ENCODE measurements at regions not wholly inside any gene's neighbourhood (a gene's known extent, or its start where the extent isn't known, plus 50 kb on each side); places are given as distances from the start of the nearest gene placed in this dataset.

DNA sequence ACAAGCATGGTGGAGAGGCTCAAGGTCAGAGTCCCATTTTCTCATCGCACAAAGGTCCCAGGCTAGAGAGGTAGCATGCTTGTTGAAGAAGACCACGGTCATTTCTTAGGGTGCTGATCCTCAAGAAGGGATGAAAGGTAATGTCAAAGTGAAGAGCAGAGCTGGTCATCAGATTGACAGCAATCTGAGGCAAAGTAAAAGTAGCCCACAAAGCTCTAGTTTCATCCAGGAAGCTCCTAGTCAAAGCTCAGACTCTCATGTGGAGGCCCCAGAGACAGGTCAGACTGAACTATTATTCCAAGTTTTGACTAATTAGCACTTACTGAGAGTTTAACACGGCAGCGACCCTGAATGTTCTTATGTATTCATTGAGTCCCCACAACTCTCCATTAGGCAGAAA lies 270.6 kb downstream of the RPS29 start:
- Histone ChIP-seq H4K20me1 (ENCODE audit: insufficient read depth) (no peaks in the 10 kb centered on the region), H3K36me3 (replicated peaks in 1 of 2; ENCODE audit: control insufficient read depth in 1 of 2, insufficient read depth in 2 of 2, low read length in 1 of 2) (no peaks in the 10 kb centered on the region), H3K27me3 (ENCODE audit: insufficient read depth) (no peaks in the 10 kb centered on the region), H3K9ac (no peak overlapping the region), H3K9me2 (no peaks in the 10 kb centered on the region), H3K4me2 (no peak overlapping the region), H3K79me2 (ENCODE audit: insufficient read depth) (no peaks in the 10 kb centered on the region), H3K4me1 (ENCODE audit: control insufficient read depth in 1 of 2, insufficient read depth in 2 of 2, low read depth in 1 of 2, low read length in 1 of 2) (no peaks in the 10 kb centered on the region; a peak in 1 of 4 replicates), H3K4me3 (ENCODE audit: low read depth in 2 of 2, low read length in 1 of 2) (no peak overlapping the region), H2AFZ (ENCODE audit: low read depth) (no peak overlapping the region), H3K9me3 (no peaks in the 10 kb centered on the region), H3F3A (replicated peaks; ENCODE audit: insufficient read depth) (no peaks in the 10 kb centered on the region), H3K27ac (ENCODE audit: low read depth in 2 of 2, low read length in 1 of 2) (no peak overlapping the region)
- ChIA-PET POLR2A (no interaction called here), CTCF (interaction anchor here (0.8 to 1.0 kb wide), 2 partner anchors 8 to 182 kb away, joined by 3 to 4 read pairs; no protein-coding TSS in a partner anchor)
- TF ChIP-seq SMC3 (IDR thresholded peaks at IDR 0.05; ENCODE audit: low read depth, low read length) (no peak), CHD2 (IDR thresholded peaks at IDR 0.05; ENCODE audit: low read length, partially characterized antibody) (no peak), RXRA (IDR thresholded peaks at IDR 0.05; ENCODE audit: borderline replicate concordance, low read depth) (no peak), JUND (IDR thresholded peaks at IDR 0.05) (no peak), USF1 (IDR thresholded peaks at IDR 0.05; ENCODE audit: borderline replicate concordance, low read depth) (no peak), FOSL2 (IDR thresholded peaks at IDR 0.05; ENCODE audit: borderline replicate concordance, low read depth) (no peak), FOXM1 (IDR thresholded peaks at IDR 0.05; ENCODE audit: low read depth) (no peak), MEF2A (IDR thresholded peaks at IDR 0.05; ENCODE audit: borderline replicate concordance, low read depth) (no peak), USF2 (IDR thresholded peaks at IDR 0.05; ENCODE audit: borderline replicate concordance, low read depth, low read length) (no peak), IRF3 (IDR thresholded peaks at IDR 0.05; ENCODE audit: low read depth, low read length) (no peak), POLR2AphosphoS5 (IDR thresholded peaks at IDR 0.05; ENCODE audit: low read depth, low read length) (no peak), TAF1 (IDR thresholded peaks at IDR 0.05; ENCODE audit: borderline replicate concordance, low read depth, low read length) (no peak), GATA2 (CRISPR knock-in tag; IDR thresholded peaks at IDR 0.05) (no peak), EZH2phosphoT487 (IDR thresholded peaks at IDR 0.05; ENCODE audit: borderline replicate concordance, low read depth) (no peak), NRF1 (IDR thresholded peaks at IDR 0.05; ENCODE audit: low read depth, low read length) (no peak)
- TF ChIP-seq, protein P1, sequence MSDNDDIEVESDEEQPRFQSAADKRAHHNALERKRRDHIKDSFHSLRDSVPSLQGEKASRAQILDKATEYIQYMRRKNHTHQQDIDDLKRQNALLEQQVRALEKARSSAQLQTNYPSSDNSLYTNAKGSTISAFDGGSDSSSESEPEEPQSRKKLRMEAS (IDR thresholded peaks at IDR 0.05; ENCODE audit: low read depth) = no peak
- TF ChIP-seq, protein P2, sequence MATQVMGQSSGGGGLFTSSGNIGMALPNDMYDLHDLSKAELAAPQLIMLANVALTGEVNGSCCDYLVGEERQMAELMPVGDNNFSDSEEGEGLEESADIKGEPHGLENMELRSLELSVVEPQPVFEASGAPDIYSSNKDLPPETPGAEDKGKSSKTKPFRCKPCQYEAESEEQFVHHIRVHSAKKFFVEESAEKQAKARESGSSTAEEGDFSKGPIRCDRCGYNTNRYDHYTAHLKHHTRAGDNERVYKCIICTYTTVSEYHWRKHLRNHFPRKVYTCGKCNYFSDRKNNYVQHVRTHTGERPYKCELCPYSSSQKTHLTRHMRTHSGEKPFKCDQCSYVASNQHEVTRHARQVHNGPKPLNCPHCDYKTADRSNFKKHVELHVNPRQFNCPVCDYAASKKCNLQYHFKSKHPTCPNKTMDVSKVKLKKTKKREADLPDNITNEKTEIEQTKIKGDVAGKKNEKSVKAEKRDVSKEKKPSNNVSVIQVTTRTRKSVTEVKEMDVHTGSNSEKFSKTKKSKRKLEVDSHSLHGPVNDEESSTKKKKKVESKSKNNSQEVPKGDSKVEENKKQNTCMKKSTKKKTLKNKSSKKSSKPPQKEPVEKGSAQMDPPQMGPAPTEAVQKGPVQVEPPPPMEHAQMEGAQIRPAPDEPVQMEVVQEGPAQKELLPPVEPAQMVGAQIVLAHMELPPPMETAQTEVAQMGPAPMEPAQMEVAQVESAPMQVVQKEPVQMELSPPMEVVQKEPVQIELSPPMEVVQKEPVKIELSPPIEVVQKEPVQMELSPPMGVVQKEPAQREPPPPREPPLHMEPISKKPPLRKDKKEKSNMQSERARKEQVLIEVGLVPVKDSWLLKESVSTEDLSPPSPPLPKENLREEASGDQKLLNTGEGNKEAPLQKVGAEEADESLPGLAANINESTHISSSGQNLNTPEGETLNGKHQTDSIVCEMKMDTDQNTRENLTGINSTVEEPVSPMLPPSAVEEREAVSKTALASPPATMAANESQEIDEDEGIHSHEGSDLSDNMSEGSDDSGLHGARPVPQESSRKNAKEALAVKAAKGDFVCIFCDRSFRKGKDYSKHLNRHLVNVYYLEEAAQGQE (IDR thresholded peaks at IDR 0.05; ENCODE audit: low read depth, low read length) = no peak
- no peak for DNase-seq
- WGBS (ENCODE audit: low lambda C conversion rate) = 49% methylated on average over 4 of the region's 4 CpGs

Measured in SK-N-SH (cell line).